ENCODE measurements at regions not wholly inside any gene's neighbourhood (a gene's known extent, or its start where the extent isn't known, plus 50 kb on each side); places are given as distances from the start of the nearest gene placed in this dataset.

GRCh38 chr5:148719605-148720004, 65.3 kb upstream of the HTR4 start:
- Histone ChIP-seq H3K4me1 (no peaks in the 10 kb centered on the region), H3K27me3 (ENCODE audit: low read depth) (peaks cover 8% of the 10 kb centered on the region), H3K36me3 (no peaks in the 10 kb centered on the region), H3K4me3 (no peak overlapping the region), H3K9me3 (no peaks in the 10 kb centered on the region), H3K27ac (no peak overlapping the region)
- intact Hi-C loops (cut with DNase I), result no loop called here
- DNase-seq (no peak), ATAC-seq (no peak)
- TF ChIP-seq, protein P1, sequence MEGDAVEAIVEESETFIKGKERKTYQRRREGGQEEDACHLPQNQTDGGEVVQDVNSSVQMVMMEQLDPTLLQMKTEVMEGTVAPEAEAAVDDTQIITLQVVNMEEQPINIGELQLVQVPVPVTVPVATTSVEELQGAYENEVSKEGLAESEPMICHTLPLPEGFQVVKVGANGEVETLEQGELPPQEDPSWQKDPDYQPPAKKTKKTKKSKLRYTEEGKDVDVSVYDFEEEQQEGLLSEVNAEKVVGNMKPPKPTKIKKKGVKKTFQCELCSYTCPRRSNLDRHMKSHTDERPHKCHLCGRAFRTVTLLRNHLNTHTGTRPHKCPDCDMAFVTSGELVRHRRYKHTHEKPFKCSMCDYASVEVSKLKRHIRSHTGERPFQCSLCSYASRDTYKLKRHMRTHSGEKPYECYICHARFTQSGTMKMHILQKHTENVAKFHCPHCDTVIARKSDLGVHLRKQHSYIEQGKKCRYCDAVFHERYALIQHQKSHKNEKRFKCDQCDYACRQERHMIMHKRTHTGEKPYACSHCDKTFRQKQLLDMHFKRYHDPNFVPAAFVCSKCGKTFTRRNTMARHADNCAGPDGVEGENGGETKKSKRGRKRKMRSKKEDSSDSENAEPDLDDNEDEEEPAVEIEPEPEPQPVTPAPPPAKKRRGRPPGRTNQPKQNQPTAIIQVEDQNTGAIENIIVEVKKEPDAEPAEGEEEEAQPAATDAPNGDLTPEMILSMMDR (IDR thresholded peaks at IDR 0.05), result no peak

GRCh38 chr5:148720257-148720656, 65.9 kb upstream of the HTR4 start:
- DNase-seq, result no peak
- intact Hi-C loops (cut with DNase I), result no loop called here
- TF ChIP-seq, protein P1 (IDR thresholded peaks at IDR 0.05), result no peak
- no peaks in the 10 kb centered on the region for H3K4me1 ChIP-seq
- H3K4me3 ChIP-seq, result no peak overlapping the region
- H3K27me3 ChIP-seq (ENCODE audit: low read depth), result peaks cover 8% of the 10 kb centered on the region
- H3K36me3 ChIP-seq, result no peaks in the 10 kb centered on the region
- ATAC-seq, result no peak
- H3K27ac ChIP-seq, result no peak overlapping the region
- H3K9me3 ChIP-seq, result no peaks in the 10 kb centered on the region

GRCh38 chr5:148723143-148723542, 68.8 kb upstream of the HTR4 start:
- no peaks in the 10 kb centered on the region for H3K36me3 ChIP-seq
- no peak overlapping the region for H3K27ac ChIP-seq
- intact Hi-C loops (cut with DNase I), result no loop called here
- no peaks in the 10 kb centered on the region for H3K4me1 ChIP-seq
- no peaks in the 10 kb centered on the region for H3K27me3 ChIP-seq (ENCODE audit: low read depth)
- no peaks in the 10 kb centered on the region for H3K9me3 ChIP-seq
- no peak overlapping the region for H3K4me3 ChIP-seq
- TF ChIP-seq, protein P1 (IDR thresholded peaks at IDR 0.05), result no peak
- DNase-seq (no peak), ATAC-seq (no peak)

DNA sequence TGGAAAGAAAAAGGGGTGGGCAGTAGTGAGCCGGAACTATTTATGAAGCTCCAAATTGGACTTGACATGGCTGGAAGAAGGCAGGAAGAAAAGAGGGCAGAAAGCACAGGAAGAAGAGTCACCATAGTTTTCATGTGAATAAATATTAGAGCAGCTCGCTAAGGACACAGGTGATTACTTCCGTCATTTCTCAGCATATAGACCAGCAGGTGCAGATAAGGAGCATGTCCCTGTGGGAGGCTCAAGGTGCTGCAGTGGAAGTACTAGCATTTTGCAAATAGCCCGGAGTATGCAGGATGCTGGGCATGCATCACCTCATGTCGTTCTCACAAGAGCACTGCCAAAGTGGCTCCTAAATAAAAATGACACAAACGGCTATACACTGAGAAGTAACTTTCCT, 71.3 kb upstream of the HTR4 start:
- no peak overlapping the region for H3K4me3 ChIP-seq
- H3K4me1 ChIP-seq, result no peaks in the 10 kb centered on the region
- H3K27me3 ChIP-seq (ENCODE audit: low read depth), result no peaks in the 10 kb centered on the region
- ATAC-seq (no peak), DNase-seq (no peak)
- H3K36me3 ChIP-seq, result no peaks in the 10 kb centered on the region
- intact Hi-C loops (cut with DNase I), result no loop called here
- H3K27ac ChIP-seq, result no peak overlapping the region
- no peaks in the 10 kb centered on the region for H3K9me3 ChIP-seq
- TF ChIP-seq, protein P1 (IDR thresholded peaks at IDR 0.05), result no peak

DNA sequence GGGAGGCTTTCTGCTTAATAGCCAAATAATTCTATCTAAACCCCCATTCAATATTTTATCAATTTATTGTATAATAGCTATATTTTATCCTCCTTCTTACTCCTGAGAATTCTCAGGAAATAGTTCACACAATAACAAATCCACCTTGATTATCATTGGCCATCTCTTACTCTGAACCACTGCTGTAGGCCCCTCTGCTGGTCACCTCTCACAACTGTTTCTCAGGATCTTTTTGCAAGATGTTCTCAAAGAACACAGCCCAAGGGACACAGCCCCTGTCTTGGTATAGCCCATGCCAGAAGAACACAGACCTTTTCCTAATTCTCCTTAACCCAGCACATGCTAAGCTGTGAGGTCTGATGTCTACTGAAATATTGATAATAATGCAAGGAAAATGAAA, 74.9 kb upstream of the HTR4 start:
- intact Hi-C loops (cut with DNase I), result no loop called here
- Histone ChIP-seq H3K9me3 (no peaks in the 10 kb centered on the region), H3K36me3 (no peaks in the 10 kb centered on the region), H3K4me1 (peaks cover 10% of the 10 kb centered on the region), H3K4me3 (no peak overlapping the region), H3K27ac (no peak overlapping the region), H3K27me3 (ENCODE audit: low read depth) (no peaks in the 10 kb centered on the region)
- ATAC-seq, result no peak
- TF ChIP-seq, protein P1 (IDR thresholded peaks at IDR 0.05), result no peak
- no peak for DNase-seq

- no peak overlapping the region for H3K4me3 ChIP-seq
- ATAC-seq (no peak), DNase-seq (no peak)
- H3K4me1 ChIP-seq, result peaks cover 10% of the 10 kb centered on the region
- H3K9me3 ChIP-seq, result no peaks in the 10 kb centered on the region
- TF ChIP-seq, protein P1 (IDR thresholded peaks at IDR 0.05), result no peak
- intact Hi-C loops (cut with DNase I), result loop anchor here (5.0 to 10.0 kb wide), 3 partner anchors 275 to 382 kb away; no protein-coding TSS in a partner anchor
- no peaks in the 10 kb centered on the region for H3K27me3 ChIP-seq (ENCODE audit: low read depth)
- no peaks in the 10 kb centered on the region for H3K36me3 ChIP-seq
- H3K27ac ChIP-seq, result no peak overlapping the region
Measured at GRCh38 chr5:148730270-148730669, 75.9 kb upstream of the HTR4 start.
